Trophoblast cell (in vitro differentiated cells and primary cell): ENCODE measurements at regions not wholly inside any gene's neighbourhood (a gene's known extent, or its start where the extent isn't known, plus 50 kb on each side); places are given as distances from the start of the nearest gene placed in this dataset.
A peak's percentile ranks its signal among the peaks of the same experiment; 100 is the strongest.

ENCODE experiments used
- DNase-seq, 2 donors: peaks; one replicate each; pipeline ENCODE4 v3.0.0-alpha.2; 2016
- H2AFZ ChIP-seq: 2 replicates; pipeline ENCODE4 v1.6.1; 2013; ENCODE audit warnings: low read length, moderate library complexity, mild to moderate bottlenecking; ENCODE audit not compliant: insufficient read depth, poor library complexity
- H2AK5ac ChIP-seq: 2 replicates; pipeline ENCODE4 v1.6.1; 2013; ENCODE audit warnings: mild to moderate bottlenecking, low read length
- H2BK120ac ChIP-seq: 2 replicates; pipeline ENCODE4 v1.6.1; 2013; ENCODE audit warnings: low read length, mild to moderate bottlenecking, moderate library complexity; ENCODE audit not compliant: insufficient read depth, poor library complexity
- H2BK12ac ChIP-seq: 2 replicates; pipeline ENCODE4 v1.6.1; 2013; ENCODE audit warnings: mild to moderate bottlenecking, low read length, moderate library complexity
- H2BK5ac ChIP-seq: 2 replicates; pipeline ENCODE4 v1.6.1; 2013; ENCODE audit warnings: low read length, low read depth, moderate library complexity, mild to moderate bottlenecking; ENCODE audit not compliant: poor library complexity
- H3K14ac ChIP-seq: 2 replicates; pipeline ENCODE4 v1.6.1; 2013; ENCODE audit warnings: mild to moderate bottlenecking, low read length
- H3K18ac ChIP-seq: 2 replicates; pipeline ENCODE4 v1.6.1; 2013; ENCODE audit warnings: mild to moderate bottlenecking, low read length
- H3K23ac ChIP-seq: 2 replicates; pipeline ENCODE4 v1.6.1; 2013; ENCODE audit warnings: low read length
- H3K27ac ChIP-seq: 2 replicates; pipeline ENCODE4 v1.5.1; 2013; ENCODE audit warnings: low read depth, mild to moderate bottlenecking, inconsistent platforms, low read length, moderate library complexity
- H3K27me3 ChIP-seq: 2 replicates; pipeline ENCODE4 v1.6.1; 2013; ENCODE audit warnings: inconsistent platforms, mild to moderate bottlenecking, low read length, moderate library complexity; ENCODE audit not compliant: insufficient read depth
- H3K36me3 ChIP-seq, 2 experiments: 1 replicate in 1 of 2; 2 replicates in 1 of 2; pipeline ENCODE4 v1.6.1; 2013; ENCODE audit warnings: low read length in 2 of 2, mild to moderate bottlenecking in 2 of 2, moderate library complexity in 1 of 2; ENCODE audit not compliant: insufficient read depth in 2 of 2, control insufficient read depth in 1 of 2
- H3K4ac ChIP-seq: 2 replicates; pipeline ENCODE4 v1.6.1; 2013; ENCODE audit warnings: low read depth, mild to moderate bottlenecking, low read length, moderate library complexity
- H3K4me1 ChIP-seq, 2 experiments: 1 replicate in 1 of 2; 2 replicates in 1 of 2; pipeline ENCODE4 v1.6.1; 2013; ENCODE audit warnings: low read length in 2 of 2, mild to moderate bottlenecking in 2 of 2, moderate library complexity in 1 of 2; ENCODE audit not compliant: insufficient read depth in 2 of 2, control insufficient read depth in 1 of 2
- H3K4me2 ChIP-seq: 2 replicates; pipeline ENCODE4 v1.6.1; 2013; ENCODE audit warnings: inconsistent platforms, mild to moderate bottlenecking, low read length, moderate library complexity
- H3K4me3 ChIP-seq: 2 replicates; pipeline ENCODE4 v1.5.1; 2013; ENCODE audit warnings: mild to moderate bottlenecking, low read depth, low read length, inconsistent platforms
- H3K79me1 ChIP-seq: one replicate; pipeline ENCODE4 v1.6.1; 2013; ENCODE audit warnings: low read length
- H3K79me2 ChIP-seq: 2 replicates; pipeline ENCODE4 v1.6.1; 2013; ENCODE audit warnings: low read length, mild to moderate bottlenecking; ENCODE audit not compliant: control insufficient read depth, insufficient read depth, poor library complexity
- H3K9ac ChIP-seq: 2 replicates; pipeline ENCODE4 v1.6.1; 2013; ENCODE audit warnings: mild to moderate bottlenecking, low read length
- H3K9me3 ChIP-seq: 2 replicates; pipeline ENCODE4 v1.6.1; 2013; ENCODE audit warnings: low read depth, mild to moderate bottlenecking, control low read depth, inconsistent platforms, low read length; ENCODE audit not compliant: insufficient read depth
- H4K12ac ChIP-seq: 2 replicates; pipeline ENCODE4 v1.6.1; 2013; ENCODE audit warnings: low read depth, mild to moderate bottlenecking, low read length, moderate library complexity
- H4K8ac ChIP-seq: 2 replicates; pipeline ENCODE4 v1.6.1; 2013; ENCODE audit warnings: low read depth, mild to moderate bottlenecking, low read length, moderate library complexity
- H4K91ac ChIP-seq: one replicate; pipeline ENCODE4 v1.6.1; 2013; ENCODE audit warnings: low read depth, mild to moderate bottlenecking, low read length, moderate library complexity
- WGBS: extraction: QIAGEN DNeasy Blood & Tissue Kit; methylation state at CpG from one replicate; pipeline ENCODE4 v1.1.7; 2013; ENCODE audit warnings: missing lambda C conversion rate; ENCODE audit not compliant: insufficient read length, insufficient coverage; ENCODE audit errors: extremely low coverage; 5-methylcytosine and 5-hydroxymethylcytosine counted together

DNA sequence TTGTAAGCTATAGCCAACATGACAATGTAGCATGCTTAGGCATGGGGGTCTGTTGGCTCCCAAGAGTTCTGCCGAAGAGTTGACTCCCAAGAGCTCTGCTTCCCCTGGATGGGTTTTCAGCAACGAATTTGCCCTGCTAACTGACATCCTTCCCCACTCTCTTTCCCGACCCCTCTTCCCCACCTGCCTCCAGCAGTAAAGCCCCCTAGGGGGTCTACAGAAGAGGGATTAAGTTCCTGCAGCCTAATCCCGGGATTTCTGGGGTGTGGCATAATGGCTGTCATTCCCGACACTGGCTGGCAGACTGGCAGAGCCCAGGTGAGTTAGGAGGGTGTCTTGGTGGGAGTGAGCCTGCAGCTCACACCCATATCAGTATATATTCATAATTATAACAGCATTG is 121.0 kb upstream of the ZNF184 start:
- Histone ChIP-seq H2BK120ac (no peak overlapping the region), H3K27me3 (no peaks in the 10 kb centered on the region), H3K4me1 (peaks cover 8% of the 10 kb centered on the region in 2 experiments), H3K79me1 (no peaks in the 10 kb centered on the region), H2AK5ac (no peak overlapping the region), H2AFZ (no peak overlapping the region), H3K4me3 (no peak overlapping the region), H4K12ac (no peak overlapping the region), H3K36me3 (no peaks in the 10 kb centered on the region), H3K18ac (no peak overlapping the region), H3K79me2 (no peaks in the 10 kb centered on the region), H3K23ac (no peak overlapping the region), H4K8ac (no peak overlapping the region), H3K14ac (no peak overlapping the region), H3K9ac (no peak overlapping the region), H2BK12ac (no peak overlapping the region), H3K4me2 (peak overlapping the region; percentile 69), H3K27ac (no peak overlapping the region), H2BK5ac (no peak overlapping the region), H4K91ac (no peak overlapping the region), H3K4ac (no peak overlapping the region), H3K9me3 (no peaks in the 10 kb centered on the region)
- no peak for DNase-seq
- WGBS, result no CpG with 5 or more reads among the region's 5 CpGs

DNA sequence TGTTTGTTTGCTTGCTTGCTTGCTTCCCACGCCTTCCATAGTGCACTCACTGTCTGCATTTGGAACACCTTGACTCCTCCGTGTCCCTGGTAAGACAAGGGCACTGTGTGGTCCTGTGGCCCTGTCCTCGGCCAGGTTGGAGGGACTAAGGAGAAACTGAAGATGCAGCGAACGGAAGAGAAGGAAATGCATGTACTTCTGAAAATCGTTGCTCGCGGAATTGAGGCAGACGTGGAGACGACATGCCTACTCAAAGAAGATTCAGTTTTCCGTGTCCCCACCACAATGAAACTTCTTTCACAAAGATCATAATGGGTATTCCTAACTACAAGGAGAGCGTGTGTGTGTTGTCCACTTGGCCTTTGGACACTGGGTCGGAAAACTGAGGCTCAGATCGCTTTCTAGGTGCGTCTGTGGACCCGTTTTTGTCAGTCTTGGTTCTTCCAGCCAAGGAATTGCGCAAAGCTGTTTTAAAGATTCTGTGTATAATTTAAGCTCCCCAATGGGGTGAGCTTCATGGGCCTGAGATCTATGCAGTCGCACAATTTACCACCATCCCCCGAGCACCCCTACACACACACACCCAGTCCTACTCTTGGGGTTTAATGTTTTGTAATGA is 120.4 kb upstream of the ZNF184 start:
- no peak overlapping the region for H4K12ac ChIP-seq
- H3K14ac ChIP-seq, result no peak overlapping the region
- peak overlapping the region; percentile 64 for H3K4me3 ChIP-seq
- no peak overlapping the region for H3K4ac ChIP-seq
- H3K9me3 ChIP-seq, result no peaks in the 10 kb centered on the region
- no peaks in the 10 kb centered on the region for H3K79me2 ChIP-seq
- DNase-seq, result no peak
- H2AK5ac ChIP-seq, result no peak overlapping the region
- H3K4me2 ChIP-seq, result peak overlapping the region; percentile 69
- no peak overlapping the region for H4K91ac ChIP-seq
- no peaks in the 10 kb centered on the region for H3K27me3 ChIP-seq
- no CpG with 5 or more reads among the region's 19 CpGs for WGBS
- peaks cover 8% of the 10 kb centered on the region in 2 experiments for H3K4me1 ChIP-seq
- no peak overlapping the region for H2AFZ ChIP-seq
- no peaks in the 10 kb centered on the region for H3K36me3 ChIP-seq
- no peak overlapping the region for H3K18ac ChIP-seq
- H2BK5ac ChIP-seq, result no peak overlapping the region
- no peak overlapping the region for H4K8ac ChIP-seq
- H3K27ac ChIP-seq, result no peak overlapping the region
- H2BK120ac ChIP-seq, result no peak overlapping the region
- H3K23ac ChIP-seq, result no peak overlapping the region
- H3K9ac ChIP-seq, result no peak overlapping the region
- no peak overlapping the region for H2BK12ac ChIP-seq
- H3K79me1 ChIP-seq, result no peaks in the 10 kb centered on the region

DNA sequence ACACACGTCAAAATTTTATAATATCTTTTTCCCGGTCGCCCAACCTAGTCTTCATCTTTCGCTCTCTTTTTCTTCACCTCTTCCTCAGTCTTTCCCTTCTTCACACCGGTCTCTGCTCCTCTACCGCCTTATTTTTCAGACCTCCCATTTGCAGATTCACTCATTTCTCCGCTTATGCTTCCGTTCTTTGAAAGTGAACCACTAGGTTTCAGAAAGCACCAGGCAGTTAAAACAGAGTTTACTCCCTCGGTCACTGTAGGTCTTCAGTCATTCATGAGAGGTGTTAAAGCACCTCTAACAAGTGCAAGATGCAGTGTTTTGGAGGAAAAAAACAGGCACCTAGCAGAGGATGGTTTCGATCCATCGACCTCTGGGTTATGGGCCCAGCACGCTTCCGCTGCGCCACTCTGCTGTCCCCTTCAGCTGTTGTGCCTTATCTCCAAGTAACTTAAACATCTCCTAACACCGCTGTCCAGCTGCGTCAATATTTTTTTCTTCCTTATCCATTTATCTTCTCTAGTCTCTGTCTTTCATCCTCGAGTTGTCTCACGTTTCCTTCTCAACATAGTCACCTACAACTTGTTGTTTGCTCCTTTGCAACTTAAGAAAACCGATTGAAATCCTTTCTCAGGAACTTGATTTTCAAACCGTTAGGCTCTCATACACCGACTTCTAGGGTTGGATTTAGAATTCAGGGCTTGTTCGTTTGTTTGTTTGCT is 119.7 kb upstream of the ZNF184 start:
- Histone ChIP-seq H3K27ac (no peak overlapping the region), H4K91ac (no peak overlapping the region), H3K36me3 (no peaks in the 10 kb centered on the region), H3K79me2 (no peaks in the 10 kb centered on the region), H2BK120ac (no peak overlapping the region), H3K79me1 (no peaks in the 10 kb centered on the region), H3K14ac (no peak overlapping the region), H3K4me2 (peak overlapping the region; percentile 69), H3K9ac (no peak overlapping the region), H2BK5ac (no peak overlapping the region), H4K12ac (no peak overlapping the region), H3K4ac (no peak overlapping the region), H3K4me1 (peaks cover 8% of the 10 kb centered on the region in 2 experiments), H3K23ac (no peak overlapping the region), H4K8ac (no peak overlapping the region), H3K27me3 (no peaks in the 10 kb centered on the region), H3K9me3 (no peaks in the 10 kb centered on the region), H2AK5ac (no peak overlapping the region), H3K18ac (no peak overlapping the region), H3K4me3 (peak overlapping the region; percentile 64), H2BK12ac (no peak overlapping the region), H2AFZ (no peak overlapping the region)
- peak; percentile 55 to 76 for DNase-seq
- no CpG with 5 or more reads among the region's 22 CpGs for WGBS

DNA sequence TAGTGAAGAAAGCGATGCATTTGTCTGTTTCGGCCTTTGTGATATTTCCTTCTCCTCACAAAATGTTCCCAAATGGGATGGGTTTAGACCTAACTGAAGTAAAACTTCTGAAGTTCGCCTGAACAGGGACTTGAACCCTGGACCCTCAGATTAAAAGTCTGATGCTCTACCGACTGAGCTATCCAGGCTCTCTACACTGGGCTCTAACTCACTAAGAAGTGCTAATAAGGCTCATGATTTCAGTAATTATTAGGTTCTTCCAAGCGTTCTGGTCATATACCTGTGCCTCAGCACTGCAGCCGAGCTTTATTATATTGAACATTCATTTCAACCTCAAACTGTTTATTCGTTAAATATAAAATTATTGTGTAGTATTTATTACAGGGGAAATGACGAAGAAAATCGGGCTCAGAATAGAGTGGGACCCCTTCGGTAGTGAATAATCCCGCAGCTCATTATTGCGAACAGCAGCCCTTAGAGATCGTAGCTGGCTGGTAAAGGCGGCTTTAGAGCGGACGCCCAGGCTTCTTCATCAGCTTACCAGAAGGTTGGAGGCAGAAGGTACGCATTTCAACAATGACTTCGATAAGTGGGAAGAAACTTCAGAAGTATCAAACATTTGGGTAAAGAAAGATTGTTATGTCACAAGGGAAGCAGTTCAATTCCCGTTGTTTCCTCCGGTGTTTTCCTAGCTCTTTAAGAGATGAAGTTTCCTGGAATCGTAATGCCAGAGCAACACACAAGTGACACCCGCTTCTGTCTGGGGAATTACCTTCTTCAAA is 119.0 kb upstream of the ZNF184 start:
- no peaks in the 10 kb centered on the region for H3K79me2 ChIP-seq
- H3K27me3 ChIP-seq, result no peaks in the 10 kb centered on the region
- H3K4me3 ChIP-seq, result peak overlapping the region; percentile 52
- H3K9me3 ChIP-seq, result no peaks in the 10 kb centered on the region
- no peak overlapping the region for H2AK5ac ChIP-seq
- H4K12ac ChIP-seq, result no peak overlapping the region
- WGBS, result no CpG with 5 or more reads among the region's 22 CpGs
- H3K23ac ChIP-seq, result no peak overlapping the region
- H4K8ac ChIP-seq, result no peak overlapping the region
- no peak overlapping the region for H3K14ac ChIP-seq
- no peaks in the 10 kb centered on the region for H3K79me1 ChIP-seq
- no peak overlapping the region for H2BK120ac ChIP-seq
- H3K27ac ChIP-seq, result no peak overlapping the region
- no peak overlapping the region for H4K91ac ChIP-seq
- DNase-seq, result peak; percentile 4 to 32
- H3K4me1 ChIP-seq, result peaks cover 8% of the 10 kb centered on the region in 2 experiments
- H3K4me2 ChIP-seq, result peak overlapping the region; percentile 69
- H3K36me3 ChIP-seq, result no peaks in the 10 kb centered on the region
- H3K9ac ChIP-seq, result no peak overlapping the region
- H3K4ac ChIP-seq, result no peak overlapping the region
- no peak overlapping the region for H3K18ac ChIP-seq
- H2BK5ac ChIP-seq, result no peak overlapping the region
- no peak overlapping the region for H2AFZ ChIP-seq
- H2BK12ac ChIP-seq, result no peak overlapping the region
